NT2/D1 (cell line): ENCODE measurements at regions not wholly inside any gene's neighbourhood (a gene's known extent, or its start where the extent isn't known, plus 50 kb on each side); places are given as distances from the start of the nearest gene placed in this dataset.

Experiments
- DNase-seq: peaks from one replicate; pipeline ENCODE4 v3.0.0-alpha.2; 2011; ENCODE audit warnings: low read depth, low spot score
- H3K27me3 ChIP-seq: 2 replicates; pipeline ENCODE4 v1.6.0; 2011; ENCODE audit warnings: mild to moderate bottlenecking; ENCODE audit not compliant: insufficient read length, insufficient read depth
- H3K36me3 ChIP-seq: 2 replicates; pipeline ENCODE4 v1.6.1; 2011; ENCODE audit warnings: mild to moderate bottlenecking, low read length, mixed read lengths; ENCODE audit not compliant: insufficient read depth, insufficient read length
- H3K4me1 ChIP-seq: 2 replicates; pipeline ENCODE4 v1.5.1; 2011; ENCODE audit not compliant: insufficient read depth, insufficient read length
- H3K4me3 ChIP-seq: 2 replicates; pipeline ENCODE4 v1.5.1; 2011; ENCODE audit warnings: low read depth; ENCODE audit not compliant: insufficient read length
- H3K9ac ChIP-seq: 2 replicates; pipeline ENCODE4 v1.6.0; 2011; ENCODE audit warnings: low read depth; ENCODE audit not compliant: insufficient read length
- H3K9me3 ChIP-seq: 2 replicates; pipeline ENCODE4 v1.5.1; 2011; ENCODE audit warnings: mild to moderate bottlenecking, low read length; ENCODE audit not compliant: insufficient read depth
- SUZ12 ChIP-seq: IDR thresholded peaks from 2 replicates; pipeline ENCODE4 v1.6.1; 2011; ENCODE audit not compliant: insufficient read length, insufficient read depth; ENCODE audit errors: extremely low read depth
- YY1 ChIP-seq: IDR thresholded peaks from 2 replicates; pipeline ENCODE4 v1.6.1; 2011; ENCODE audit not compliant: insufficient read length, insufficient read depth
- ZNF274 ChIP-seq: IDR thresholded peaks from 2 replicates; pipeline ENCODE4 v1.6.1; 2011; ENCODE audit warnings: mild to moderate bottlenecking, low read depth, low read length

GRCh38 chr10:90363799-90364483 is 493.9 kb downstream of the HTR7 start:
- Histone ChIP-seq H3K9ac (no peak overlapping the region), H3K9me3 (no peaks in the 10 kb centered on the region), H3K4me1 (no peaks in the 10 kb centered on the region), H3K4me3 (no peak overlapping the region), H3K27me3 (no peaks in the 10 kb centered on the region), H3K36me3 (no peaks in the 10 kb centered on the region)
- peak; percentile 42 for DNase-seq
- no peak for TF ChIP-seq SUZ12
- TF ChIP-seq YY1 = no peak
- TF ChIP-seq ZNF274 = no peak

- no peak for DNase-seq
- no peaks in the 10 kb centered on the region for H3K4me1 ChIP-seq
- H3K9ac ChIP-seq = no peak overlapping the region
- no peaks in the 10 kb centered on the region for H3K27me3 ChIP-seq
- no peak for TF ChIP-seq SUZ12
- TF ChIP-seq ZNF274 = no peak
- TF ChIP-seq YY1 = no peak
- no peaks in the 10 kb centered on the region for H3K36me3 ChIP-seq
- H3K4me3 ChIP-seq = no peak overlapping the region
- H3K9me3 ChIP-seq = no peaks in the 10 kb centered on the region
These were observed 485.4 kb downstream of the HTR7 start for GRCh38 chr10:90372451-90372850.

- H3K4me1 ChIP-seq = no peaks in the 10 kb centered on the region
- no peak overlapping the region for H3K9ac ChIP-seq
- no peaks in the 10 kb centered on the region for H3K27me3 ChIP-seq
- no peak for DNase-seq
- no peak for TF ChIP-seq YY1
- no peak for TF ChIP-seq ZNF274
- no peak for TF ChIP-seq SUZ12
- H3K36me3 ChIP-seq = no peaks in the 10 kb centered on the region
- no peaks in the 10 kb centered on the region for H3K9me3 ChIP-seq
- H3K4me3 ChIP-seq = no peak overlapping the region
These were observed 483.9 kb downstream of the HTR7 start for GRCh38 chr10:90373911-90374310.

- Histone ChIP-seq H3K9me3 (no peaks in the 10 kb centered on the region), H3K4me1 (no peaks in the 10 kb centered on the region), H3K9ac (no peak overlapping the region), H3K27me3 (no peaks in the 10 kb centered on the region), H3K36me3 (no peaks in the 10 kb centered on the region), H3K4me3 (no peak overlapping the region)
- DNase-seq = no peak
- TF ChIP-seq SUZ12 = no peak
- no peak for TF ChIP-seq ZNF274
- no peak for TF ChIP-seq YY1
These were observed 479.2 kb downstream of the HTR7 start for GRCh38 chr10:90378524-90379076.

GRCh38 chr10:90381468-90381867 is 476.4 kb downstream of the HTR7 start:
- Histone ChIP-seq H3K9me3 (no peaks in the 10 kb centered on the region), H3K4me1 (no peaks in the 10 kb centered on the region), H3K4me3 (no peak overlapping the region), H3K36me3 (no peaks in the 10 kb centered on the region), H3K27me3 (no peaks in the 10 kb centered on the region), H3K9ac (no peak overlapping the region)
- TF ChIP-seq YY1 (no peak), SUZ12 (no peak), ZNF274 (no peak)
- DNase-seq = no peak

GRCh38 chr10:90389876-90390275 is 468.0 kb downstream of the HTR7 start:
- Histone ChIP-seq H3K27me3 (no peaks in the 10 kb centered on the region), H3K36me3 (no peaks in the 10 kb centered on the region), H3K4me3 (no peak overlapping the region), H3K9me3 (no peaks in the 10 kb centered on the region), H3K4me1 (no peaks in the 10 kb centered on the region), H3K9ac (no peak overlapping the region)
- no peak for DNase-seq
- TF ChIP-seq SUZ12 = no peak
- no peak for TF ChIP-seq YY1
- no peak for TF ChIP-seq ZNF274

GRCh38 chr10:90394311-90394710 is 463.5 kb downstream of the HTR7 start:
- no peaks in the 10 kb centered on the region for H3K27me3 ChIP-seq
- DNase-seq = peak; percentile 16
- TF ChIP-seq SUZ12 = no peak
- no peak for TF ChIP-seq ZNF274
- TF ChIP-seq YY1 = no peak
- no peaks in the 10 kb centered on the region for H3K9me3 ChIP-seq
- no peaks in the 10 kb centered on the region for H3K36me3 ChIP-seq
- H3K4me3 ChIP-seq = no peak overlapping the region
- H3K4me1 ChIP-seq = no peaks in the 10 kb centered on the region
- H3K9ac ChIP-seq = no peak overlapping the region
